DND-41 (cell line): ENCODE measurements at regions not wholly inside any gene's neighbourhood (a gene's known extent, or its start where the extent isn't known, plus 50 kb on each side); places are given as distances from the start of the nearest gene placed in this dataset.

Experiments used
- EZH2 ChIP-seq: IDR thresholded peaks from 3 replicates; pipeline ENCODE4 v1.6.1; 2012; ENCODE audit warnings: borderline replicate concordance, low read depth, mild to moderate bottlenecking, moderate library complexity, low read length, inconsistent platforms; ENCODE audit not compliant: severe bottlenecking
- TF ChIP-seq, protein P1 (sequence below): IDR thresholded peaks from 2 replicates; pipeline ENCODE4 v1.5.1; 2012; ENCODE audit warnings: borderline replicate concordance, low read length, moderate library complexity, mild to moderate bottlenecking; ENCODE audit not compliant: poor library complexity, severe bottlenecking; ENCODE audit errors: extremely low read depth

DNA sequence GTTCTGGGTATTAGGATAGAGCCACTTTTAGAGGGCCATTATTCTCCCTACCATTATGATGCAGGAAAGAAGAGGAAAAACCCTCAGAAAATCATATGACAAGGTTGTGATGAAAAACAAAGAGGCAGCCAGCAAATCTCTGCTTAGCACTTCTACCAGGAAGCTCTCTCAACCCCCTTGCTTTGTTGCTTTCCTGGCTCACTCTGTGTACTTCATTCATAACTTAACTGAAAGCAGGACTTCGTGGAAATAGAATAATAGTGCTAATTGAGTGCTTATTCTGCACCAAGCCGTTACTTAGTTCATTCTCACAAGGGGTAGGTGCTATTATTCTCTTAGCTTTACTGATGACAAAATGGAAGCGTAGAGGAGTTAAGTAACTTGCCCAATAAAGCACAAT is 354.1 kb downstream of the HRH4 start:
- TF ChIP-seq, protein P1, sequence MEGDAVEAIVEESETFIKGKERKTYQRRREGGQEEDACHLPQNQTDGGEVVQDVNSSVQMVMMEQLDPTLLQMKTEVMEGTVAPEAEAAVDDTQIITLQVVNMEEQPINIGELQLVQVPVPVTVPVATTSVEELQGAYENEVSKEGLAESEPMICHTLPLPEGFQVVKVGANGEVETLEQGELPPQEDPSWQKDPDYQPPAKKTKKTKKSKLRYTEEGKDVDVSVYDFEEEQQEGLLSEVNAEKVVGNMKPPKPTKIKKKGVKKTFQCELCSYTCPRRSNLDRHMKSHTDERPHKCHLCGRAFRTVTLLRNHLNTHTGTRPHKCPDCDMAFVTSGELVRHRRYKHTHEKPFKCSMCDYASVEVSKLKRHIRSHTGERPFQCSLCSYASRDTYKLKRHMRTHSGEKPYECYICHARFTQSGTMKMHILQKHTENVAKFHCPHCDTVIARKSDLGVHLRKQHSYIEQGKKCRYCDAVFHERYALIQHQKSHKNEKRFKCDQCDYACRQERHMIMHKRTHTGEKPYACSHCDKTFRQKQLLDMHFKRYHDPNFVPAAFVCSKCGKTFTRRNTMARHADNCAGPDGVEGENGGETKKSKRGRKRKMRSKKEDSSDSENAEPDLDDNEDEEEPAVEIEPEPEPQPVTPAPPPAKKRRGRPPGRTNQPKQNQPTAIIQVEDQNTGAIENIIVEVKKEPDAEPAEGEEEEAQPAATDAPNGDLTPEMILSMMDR = no peak
- no peak for TF ChIP-seq EZH2
